ENCODE measurements at regions not wholly inside any gene's neighbourhood (a gene's known extent, or its start where the extent isn't known, plus 50 kb on each side); places are given as distances from the start of the nearest gene placed in this dataset.

DNA sequence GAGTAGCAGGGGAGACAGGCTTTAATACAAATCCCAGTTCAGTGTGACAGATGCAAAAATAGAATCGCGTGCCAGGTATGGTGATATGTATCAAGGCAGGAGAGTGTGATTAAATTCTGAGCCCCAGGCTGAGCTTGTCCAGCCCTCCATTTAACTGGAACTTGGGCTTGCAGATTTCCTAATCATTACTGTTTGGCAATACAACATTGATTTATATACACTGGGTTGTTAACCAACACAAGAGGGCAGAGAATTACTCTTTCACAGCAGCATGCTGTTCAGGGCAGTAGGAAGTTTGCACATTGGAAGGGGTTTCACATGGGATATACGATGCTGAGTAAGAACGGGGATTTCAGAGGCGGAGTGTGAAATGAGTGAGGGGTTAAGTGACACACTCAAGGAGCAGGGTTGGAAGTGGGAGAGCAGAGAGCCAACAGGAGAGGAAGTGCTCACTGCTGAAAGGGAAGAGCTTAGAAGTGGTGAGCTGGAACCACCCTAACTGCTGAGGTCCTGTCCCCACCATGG lies 70.8 kb upstream of the ATXN1 start:
- H3K9me3 Mint-ChIP-seq (ENCODE audit: low read depth): no peaks in the 10 kb centered on the region
- no peaks in the 10 kb centered on the region for H3K36me3 Mint-ChIP-seq (ENCODE audit: low read depth)
- TF ChIP-seq, protein P1, sequence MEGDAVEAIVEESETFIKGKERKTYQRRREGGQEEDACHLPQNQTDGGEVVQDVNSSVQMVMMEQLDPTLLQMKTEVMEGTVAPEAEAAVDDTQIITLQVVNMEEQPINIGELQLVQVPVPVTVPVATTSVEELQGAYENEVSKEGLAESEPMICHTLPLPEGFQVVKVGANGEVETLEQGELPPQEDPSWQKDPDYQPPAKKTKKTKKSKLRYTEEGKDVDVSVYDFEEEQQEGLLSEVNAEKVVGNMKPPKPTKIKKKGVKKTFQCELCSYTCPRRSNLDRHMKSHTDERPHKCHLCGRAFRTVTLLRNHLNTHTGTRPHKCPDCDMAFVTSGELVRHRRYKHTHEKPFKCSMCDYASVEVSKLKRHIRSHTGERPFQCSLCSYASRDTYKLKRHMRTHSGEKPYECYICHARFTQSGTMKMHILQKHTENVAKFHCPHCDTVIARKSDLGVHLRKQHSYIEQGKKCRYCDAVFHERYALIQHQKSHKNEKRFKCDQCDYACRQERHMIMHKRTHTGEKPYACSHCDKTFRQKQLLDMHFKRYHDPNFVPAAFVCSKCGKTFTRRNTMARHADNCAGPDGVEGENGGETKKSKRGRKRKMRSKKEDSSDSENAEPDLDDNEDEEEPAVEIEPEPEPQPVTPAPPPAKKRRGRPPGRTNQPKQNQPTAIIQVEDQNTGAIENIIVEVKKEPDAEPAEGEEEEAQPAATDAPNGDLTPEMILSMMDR (IDR thresholded peaks at IDR 0.05): no peak
- no peaks in the 10 kb centered on the region for H3K27me3 Mint-ChIP-seq (ENCODE audit: low read depth)
- no peak overlapping the region for H3K27ac Mint-ChIP-seq (ENCODE audit: unreplicated experiment)
- no peak for DNase-seq (ENCODE audit: low spot score)
- no peak overlapping the region for H3K4me3 Mint-ChIP-seq (ENCODE audit: unreplicated experiment)
- peaks cover 16% of the 10 kb centered on the region for H3K4me1 Mint-ChIP-seq (ENCODE audit: low read depth)

DNA sequence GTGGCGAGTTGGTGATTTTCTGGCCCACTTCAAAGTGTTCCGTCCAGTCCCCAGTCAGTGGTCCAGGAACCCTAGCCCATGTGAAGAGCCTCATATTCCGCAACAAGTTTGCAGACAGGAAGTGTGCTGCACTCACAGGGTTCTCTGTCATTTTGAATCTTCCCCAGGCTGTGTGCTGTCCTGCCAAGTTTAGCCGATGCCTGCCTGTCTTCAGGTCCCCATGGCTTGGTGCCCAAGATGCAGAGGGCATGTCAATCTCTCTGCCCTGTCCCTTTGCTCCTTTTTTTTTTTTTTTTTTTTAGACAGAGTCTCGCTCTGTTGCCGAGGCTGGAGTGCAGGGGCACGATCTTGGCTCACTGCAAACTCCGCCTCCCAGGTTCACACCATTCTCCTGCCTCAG lies 69.9 kb upstream of the ATXN1 start:
- H3K36me3 Mint-ChIP-seq (ENCODE audit: low read depth): no peaks in the 10 kb centered on the region
- H3K27me3 Mint-ChIP-seq (ENCODE audit: low read depth): no peaks in the 10 kb centered on the region
- TF ChIP-seq, protein P1 (IDR thresholded peaks at IDR 0.05): no peak
- DNase-seq (ENCODE audit: low spot score): no peak
- H3K4me3 Mint-ChIP-seq (ENCODE audit: unreplicated experiment): no peak overlapping the region
- no peak overlapping the region for H3K27ac Mint-ChIP-seq (ENCODE audit: unreplicated experiment)
- no peaks in the 10 kb centered on the region for H3K9me3 Mint-ChIP-seq (ENCODE audit: low read depth)
- H3K4me1 Mint-ChIP-seq (ENCODE audit: low read depth): peaks cover 6% of the 10 kb centered on the region

DNA sequence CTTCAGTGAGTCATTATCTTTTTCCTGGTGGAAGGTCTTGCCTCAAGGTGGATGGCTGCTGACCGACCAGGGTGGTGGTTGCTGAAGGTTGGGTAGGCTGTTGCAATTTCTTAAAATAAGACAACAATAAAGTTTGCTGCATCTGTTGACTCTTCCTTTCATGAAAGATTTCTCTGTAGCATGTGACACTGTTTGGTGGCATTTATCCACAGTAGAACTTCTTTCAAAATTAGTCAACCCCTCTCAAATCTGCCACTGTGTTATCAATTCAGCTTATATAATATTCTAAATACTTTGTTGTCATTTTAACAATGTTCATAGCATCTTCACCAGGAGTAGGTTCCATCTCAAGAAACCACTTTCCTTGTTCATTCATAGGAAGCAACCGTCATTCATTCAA lies 66.8 kb upstream of the ATXN1 start:
- Mint-ChIP-seq H3K4me3 (ENCODE audit: unreplicated experiment) (no peak overlapping the region), H3K9me3 (ENCODE audit: low read depth) (no peaks in the 10 kb centered on the region), H3K27me3 (ENCODE audit: low read depth) (no peaks in the 10 kb centered on the region), H3K27ac (ENCODE audit: unreplicated experiment) (no peak overlapping the region), H3K36me3 (ENCODE audit: low read depth) (no peaks in the 10 kb centered on the region), H3K4me1 (ENCODE audit: low read depth) (peaks cover 3% of the 10 kb centered on the region)
- DNase-seq (ENCODE audit: low spot score): no peak
- TF ChIP-seq, protein P1 (IDR thresholded peaks at IDR 0.05): no peak

DNA sequence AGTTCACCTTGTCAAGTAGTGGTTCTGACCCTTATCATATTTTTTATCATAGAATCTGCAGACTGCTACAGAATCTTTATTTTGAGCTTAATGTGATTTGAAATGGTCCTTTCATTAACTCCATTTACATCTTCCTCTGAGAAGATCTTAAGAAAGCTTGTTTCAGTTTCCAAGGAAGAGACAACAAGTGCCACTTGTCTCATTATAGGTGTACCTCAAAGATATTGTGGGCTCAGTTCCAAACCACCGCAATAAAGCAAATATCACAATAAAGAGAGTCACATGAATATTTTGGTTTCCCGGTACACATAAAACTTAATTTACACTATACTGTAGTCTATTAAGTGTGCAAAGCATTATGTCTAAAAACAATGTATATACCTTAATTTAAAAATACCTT lies 66.4 kb upstream of the ATXN1 start:
- H3K4me3 Mint-ChIP-seq (ENCODE audit: unreplicated experiment): no peak overlapping the region
- no peaks in the 10 kb centered on the region for H3K36me3 Mint-ChIP-seq (ENCODE audit: low read depth)
- peaks cover 3% of the 10 kb centered on the region for H3K4me1 Mint-ChIP-seq (ENCODE audit: low read depth)
- H3K9me3 Mint-ChIP-seq (ENCODE audit: low read depth): no peaks in the 10 kb centered on the region
- TF ChIP-seq, protein P1 (IDR thresholded peaks at IDR 0.05): no peak
- no peaks in the 10 kb centered on the region for H3K27me3 Mint-ChIP-seq (ENCODE audit: low read depth)
- no peak overlapping the region for H3K27ac Mint-ChIP-seq (ENCODE audit: unreplicated experiment)
- no peak for DNase-seq (ENCODE audit: low spot score)

- no peaks in the 10 kb centered on the region for H3K36me3 Mint-ChIP-seq (ENCODE audit: low read depth)
- no peak for DNase-seq (ENCODE audit: low spot score)
- H3K4me3 Mint-ChIP-seq (ENCODE audit: unreplicated experiment): no peak overlapping the region
- H3K9me3 Mint-ChIP-seq (ENCODE audit: low read depth): no peaks in the 10 kb centered on the region
- no peak overlapping the region for H3K27ac Mint-ChIP-seq (ENCODE audit: unreplicated experiment)
- H3K27me3 Mint-ChIP-seq (ENCODE audit: low read depth): no peaks in the 10 kb centered on the region
- TF ChIP-seq, protein P1 (IDR thresholded peaks at IDR 0.05): no peak
- H3K4me1 Mint-ChIP-seq (ENCODE audit: low read depth): peaks cover 3% of the 10 kb centered on the region
These were observed 64.5 kb upstream of the ATXN1 start for GRCh38 chr6:16825784-16826183.

Data from chondrocyte (in vitro differentiated cells).